ENCODE measurements at regions not wholly inside any gene's neighbourhood (a gene's known extent, or its start where the extent isn't known, plus 50 kb on each side); places are given as distances from the start of the nearest gene placed in this dataset.
"Not testable (repeated sequence)": the region's sequence is repeated elsewhere in the genome, so short reads cannot be mapped to it uniquely, and the experiment has no call there.

DNA sequence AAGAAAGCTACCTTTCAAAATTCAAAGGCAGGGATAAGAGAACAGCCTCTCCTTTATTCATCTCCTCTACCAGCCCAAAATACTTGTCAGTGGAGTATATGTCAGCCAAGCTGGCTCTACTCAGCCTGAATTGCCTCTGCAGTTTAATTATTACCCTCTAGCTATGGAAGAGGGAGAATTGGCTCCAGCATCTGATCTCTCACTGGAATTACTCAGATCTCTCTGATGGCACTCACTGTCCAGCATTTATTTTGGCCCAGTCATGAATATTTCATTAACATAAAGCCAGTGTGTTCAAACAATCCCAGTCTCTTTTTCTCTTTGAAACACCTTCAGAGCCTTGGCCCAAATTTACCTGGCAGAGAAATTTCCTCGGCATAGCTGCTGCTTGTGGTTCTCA lies 58.6 kb upstream of the TMEM108 start:
- H3K79me2 ChIP-seq (ENCODE audit: insufficient read depth) = no peaks in the 10 kb centered on the region
- no peaks in the 10 kb centered on the region for H3K4me1 ChIP-seq (ENCODE audit: control insufficient read depth in 1 of 2, insufficient read depth in 2 of 2, low read depth in 1 of 2, low read length in 1 of 2)
- ChIA-PET POLR2A (no interaction called here), CTCF (interaction anchor here (1.7 kb wide), 1 partner anchor 63 kb away, joined by 4 read pairs; no protein-coding TSS in a partner anchor)
- H3K4me2 ChIP-seq = no peak overlapping the region
- no peak overlapping the region for H2AFZ ChIP-seq (ENCODE audit: low read depth)
- no peak overlapping the region for H3K9ac ChIP-seq
- H3K36me3 ChIP-seq (replicated peaks in 1 of 2; ENCODE audit: control insufficient read depth in 1 of 2, insufficient read depth in 2 of 2, low read length in 1 of 2) = no peaks in the 10 kb centered on the region
- H3K4me3 ChIP-seq (ENCODE audit: low read depth in 2 of 2, low read length in 1 of 2) = no peak overlapping the region
- H3K9me2 ChIP-seq = no peaks in the 10 kb centered on the region
- H3K27me3 ChIP-seq (ENCODE audit: insufficient read depth) = no peaks in the 10 kb centered on the region
- no peak for DNase-seq
- H3F3A ChIP-seq (replicated peaks; ENCODE audit: insufficient read depth) = no peaks in the 10 kb centered on the region
- TF ChIP-seq, protein P1, sequence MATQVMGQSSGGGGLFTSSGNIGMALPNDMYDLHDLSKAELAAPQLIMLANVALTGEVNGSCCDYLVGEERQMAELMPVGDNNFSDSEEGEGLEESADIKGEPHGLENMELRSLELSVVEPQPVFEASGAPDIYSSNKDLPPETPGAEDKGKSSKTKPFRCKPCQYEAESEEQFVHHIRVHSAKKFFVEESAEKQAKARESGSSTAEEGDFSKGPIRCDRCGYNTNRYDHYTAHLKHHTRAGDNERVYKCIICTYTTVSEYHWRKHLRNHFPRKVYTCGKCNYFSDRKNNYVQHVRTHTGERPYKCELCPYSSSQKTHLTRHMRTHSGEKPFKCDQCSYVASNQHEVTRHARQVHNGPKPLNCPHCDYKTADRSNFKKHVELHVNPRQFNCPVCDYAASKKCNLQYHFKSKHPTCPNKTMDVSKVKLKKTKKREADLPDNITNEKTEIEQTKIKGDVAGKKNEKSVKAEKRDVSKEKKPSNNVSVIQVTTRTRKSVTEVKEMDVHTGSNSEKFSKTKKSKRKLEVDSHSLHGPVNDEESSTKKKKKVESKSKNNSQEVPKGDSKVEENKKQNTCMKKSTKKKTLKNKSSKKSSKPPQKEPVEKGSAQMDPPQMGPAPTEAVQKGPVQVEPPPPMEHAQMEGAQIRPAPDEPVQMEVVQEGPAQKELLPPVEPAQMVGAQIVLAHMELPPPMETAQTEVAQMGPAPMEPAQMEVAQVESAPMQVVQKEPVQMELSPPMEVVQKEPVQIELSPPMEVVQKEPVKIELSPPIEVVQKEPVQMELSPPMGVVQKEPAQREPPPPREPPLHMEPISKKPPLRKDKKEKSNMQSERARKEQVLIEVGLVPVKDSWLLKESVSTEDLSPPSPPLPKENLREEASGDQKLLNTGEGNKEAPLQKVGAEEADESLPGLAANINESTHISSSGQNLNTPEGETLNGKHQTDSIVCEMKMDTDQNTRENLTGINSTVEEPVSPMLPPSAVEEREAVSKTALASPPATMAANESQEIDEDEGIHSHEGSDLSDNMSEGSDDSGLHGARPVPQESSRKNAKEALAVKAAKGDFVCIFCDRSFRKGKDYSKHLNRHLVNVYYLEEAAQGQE (IDR thresholded peaks at IDR 0.05; ENCODE audit: low read depth, low read length) = no peak
- no peak for TF ChIP-seq USF1 (IDR thresholded peaks at IDR 0.05; ENCODE audit: borderline replicate concordance, low read depth)
- H3K27ac ChIP-seq (ENCODE audit: low read depth in 2 of 2, low read length in 1 of 2) = no peak overlapping the region
- 68% methylated on average over 1 of the region's 1 CpG for WGBS (ENCODE audit: low lambda C conversion rate)
- no peaks in the 10 kb centered on the region for H3K9me3 ChIP-seq
- no peaks in the 10 kb centered on the region for H4K20me1 ChIP-seq (ENCODE audit: insufficient read depth)

DNA sequence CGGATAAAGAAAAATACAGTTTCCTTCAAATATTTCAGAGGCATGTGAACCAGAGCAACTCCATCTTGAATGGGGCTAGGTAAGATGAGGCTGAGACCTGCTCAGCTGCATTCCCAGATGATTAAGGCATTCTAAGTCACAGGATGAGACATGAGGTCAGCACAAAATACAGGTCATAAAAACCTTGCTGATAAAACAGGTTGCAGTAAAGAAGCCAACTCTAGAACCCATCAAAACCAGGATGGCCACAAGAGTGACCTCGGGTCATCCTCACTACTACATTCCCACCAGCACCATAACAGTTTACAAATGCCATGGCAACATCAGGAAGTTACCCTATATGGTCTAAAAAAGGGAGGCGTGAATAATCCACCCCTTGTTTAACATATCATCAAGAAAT lies 59.2 kb upstream of the TMEM108 start:
- not testable (repeated sequence) for H3K9ac ChIP-seq; H3K4me1 ChIP-seq (ENCODE audit: control insufficient read depth in 1 of 2, insufficient read depth in 2 of 2, low read depth in 1 of 2, low read length in 1 of 2)
- 38% methylated on average over 3 of the region's 3 CpGs for WGBS (ENCODE audit: low lambda C conversion rate)

GRCh38 chr3:132978464-132978863 lies 59.7 kb upstream of the TMEM108 start:
- Histone ChIP-seq H3K4me2 (no peak overlapping the region), H3K27me3 (ENCODE audit: insufficient read depth) (no peaks in the 10 kb centered on the region), H3K9ac (no peak overlapping the region), H3K4me1 (ENCODE audit: control insufficient read depth in 1 of 2, insufficient read depth in 2 of 2, low read depth in 1 of 2, low read length in 1 of 2) (no peaks in the 10 kb centered on the region), H3K36me3 (replicated peaks in 1 of 2; ENCODE audit: control insufficient read depth in 1 of 2, insufficient read depth in 2 of 2, low read length in 1 of 2) (no peaks in the 10 kb centered on the region), H3K9me2 (no peaks in the 10 kb centered on the region), H3K4me3 (ENCODE audit: low read depth in 2 of 2, low read length in 1 of 2) (no peak overlapping the region), H4K20me1 (ENCODE audit: insufficient read depth) (no peaks in the 10 kb centered on the region), H3F3A (replicated peaks; ENCODE audit: insufficient read depth) (no peaks in the 10 kb centered on the region), H2AFZ (ENCODE audit: low read depth) (no peak overlapping the region), H3K27ac (ENCODE audit: low read depth in 2 of 2, low read length in 1 of 2) (no peak overlapping the region), H3K9me3 (no peaks in the 10 kb centered on the region), H3K79me2 (ENCODE audit: insufficient read depth) (no peaks in the 10 kb centered on the region)
- TF ChIP-seq, protein P2, sequence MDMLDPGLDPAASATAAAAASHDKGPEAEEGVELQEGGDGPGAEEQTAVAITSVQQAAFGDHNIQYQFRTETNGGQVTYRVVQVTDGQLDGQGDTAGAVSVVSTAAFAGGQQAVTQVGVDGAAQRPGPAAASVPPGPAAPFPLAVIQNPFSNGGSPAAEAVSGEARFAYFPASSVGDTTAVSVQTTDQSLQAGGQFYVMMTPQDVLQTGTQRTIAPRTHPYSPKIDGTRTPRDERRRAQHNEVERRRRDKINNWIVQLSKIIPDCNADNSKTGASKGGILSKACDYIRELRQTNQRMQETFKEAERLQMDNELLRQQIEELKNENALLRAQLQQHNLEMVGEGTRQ (IDR thresholded peaks at IDR 0.05; ENCODE audit: borderline replicate concordance, low read depth, low read length) = no peak
- DNase-seq = no peak
- ChIA-PET CTCF (no interaction called here), POLR2A (no interaction called here)
- WGBS (ENCODE audit: low lambda C conversion rate) = 38% methylated on average over 2 of the region's 2 CpGs

More for the DNA sequence above, 59.2 kb upstream of the TMEM108 start:
- H3K79me2 ChIP-seq (ENCODE audit: insufficient read depth); H3K4me3 ChIP-seq (ENCODE audit: low read depth in 2 of 2, low read length in 1 of 2); H3K4me2 ChIP-seq; CTCF ChIA-PET; H4K20me1 ChIP-seq (ENCODE audit: insufficient read depth); H3K9me3 ChIP-seq; H3K27ac ChIP-seq (ENCODE audit: low read depth in 2 of 2, low read length in 1 of 2); H3K36me3 ChIP-seq (replicated peaks in 1 of 2; ENCODE audit: control insufficient read depth in 1 of 2, insufficient read depth in 2 of 2, low read length in 1 of 2); H3K9me2 ChIP-seq; H3F3A ChIP-seq (replicated peaks; ENCODE audit: insufficient read depth); POLR2A ChIA-PET; H3K27me3 ChIP-seq (ENCODE audit: insufficient read depth); DNase-seq; H2AFZ ChIP-seq (ENCODE audit: low read depth): not testable (repeated sequence)
